ENCODE measurements at regions not wholly inside any gene's neighbourhood (a gene's known extent, or its start where the extent isn't known, plus 50 kb on each side); places are given as distances from the start of the nearest gene placed in this dataset.

- DNase-seq (ENCODE audit: low read depth, low spot score): no peak
Observed at GRCh38 chrX:39140581-39140980, 339.3 kb downstream of the MID1IP1 start.

GRCh38 chrX:39144323-39144722, 343.1 kb downstream of the MID1IP1 start:
- no peak for DNase-seq (ENCODE audit: low read depth, low spot score)

- DNase-seq (ENCODE audit: low read depth, low spot score): no peak
Observed at GRCh38 chrX:39144956-39145355, 343.7 kb downstream of the MID1IP1 start.

DNA sequence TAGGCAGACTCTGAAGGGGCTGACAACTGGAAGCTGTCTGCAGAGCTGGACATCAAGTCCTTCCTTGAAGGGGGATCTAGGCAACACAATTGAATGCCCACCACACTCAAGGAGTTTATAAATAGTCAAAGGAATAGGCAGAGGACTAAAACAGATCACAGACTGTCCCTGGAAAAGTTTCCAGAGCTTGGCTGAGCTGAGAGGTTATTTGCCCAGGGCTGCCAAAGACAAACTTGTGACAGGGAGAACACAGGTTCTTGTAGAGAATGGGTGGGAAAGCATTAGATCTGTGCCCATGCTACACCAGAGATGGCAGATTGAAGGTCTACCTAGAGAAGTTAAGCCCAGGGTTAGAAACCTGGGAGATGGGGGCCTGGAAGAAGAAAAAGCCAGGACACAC, 344.6 kb downstream of the MID1IP1 start:
- no peak for DNase-seq (ENCODE audit: low read depth, low spot score)

GRCh38 chrX:39149761-39150160, 348.5 kb downstream of the MID1IP1 start:
- no peak for DNase-seq (ENCODE audit: low read depth, low spot score)

GRCh38 chrX:39150220-39150619, 349.0 kb downstream of the MID1IP1 start:
- no peak for DNase-seq (ENCODE audit: low read depth, low spot score)

- DNase-seq (ENCODE audit: low read depth, low spot score): no peak
Observed at GRCh38 chrX:39150621-39151020, 349.4 kb downstream of the MID1IP1 start.

- DNase-seq (ENCODE audit: low read depth, low spot score): no peak
Observed at GRCh38 chrX:39152106-39152649, 350.9 kb downstream of the MID1IP1 start.

DNA sequence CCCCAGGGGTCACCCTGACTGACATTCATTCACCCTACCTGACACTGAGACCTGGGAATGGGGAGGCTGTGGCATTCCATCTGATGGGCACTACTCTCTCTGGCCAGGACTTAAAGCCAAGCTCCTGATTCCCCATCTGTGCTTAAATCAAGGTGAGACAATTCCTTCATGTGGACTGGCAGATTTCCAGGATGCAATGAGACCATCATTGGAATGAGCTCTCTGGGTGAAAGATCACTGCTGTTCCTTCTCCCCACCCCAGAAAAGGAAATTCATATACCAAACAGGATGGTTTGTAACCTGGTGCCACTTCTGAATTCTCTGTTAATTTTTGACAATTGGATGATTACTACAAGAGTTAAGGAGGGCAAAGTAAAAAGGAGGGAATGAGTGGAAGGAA, 354.8 kb downstream of the MID1IP1 start:
- DNase-seq (ENCODE audit: low read depth, low spot score): no peak

GRCh38 chrX:39157006-39157405, 355.7 kb downstream of the MID1IP1 start:
- DNase-seq (ENCODE audit: low read depth, low spot score): no peak

DNA sequence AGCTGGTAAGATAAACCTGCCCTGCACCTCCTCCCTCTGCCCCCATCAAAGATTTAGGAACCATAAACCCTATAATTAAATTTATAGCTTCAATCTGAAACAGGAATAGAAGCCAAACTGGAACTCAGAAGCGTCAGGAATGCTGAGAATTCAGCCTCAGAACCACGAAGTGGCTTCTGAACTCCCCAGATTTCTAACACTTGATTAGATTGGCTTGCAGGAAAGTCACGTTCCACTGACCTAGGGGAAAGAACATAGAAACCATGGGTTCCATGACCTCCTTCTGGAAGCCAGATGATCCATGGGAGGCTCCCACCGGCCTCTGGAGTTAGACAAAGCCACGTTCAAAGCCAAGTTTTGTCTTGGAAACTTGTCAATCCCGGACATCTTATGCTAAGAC, 356.5 kb downstream of the MID1IP1 start:
- no peak for DNase-seq (ENCODE audit: low read depth, low spot score)

GRCh38 chrX:39158801-39159657, 357.8 kb downstream of the MID1IP1 start:
- no peak for DNase-seq (ENCODE audit: low read depth, low spot score)

GRCh38 chrX:39159921-39160507, 358.8 kb downstream of the MID1IP1 start:
- DNase-seq (ENCODE audit: low read depth, low spot score): no peak

GRCh38 chrX:39161611-39162255, 360.5 kb downstream of the MID1IP1 start:
- DNase-seq (ENCODE audit: low read depth, low spot score): no peak

- DNase-seq (ENCODE audit: low read depth, low spot score): no peak
Observed at GRCh38 chrX:39162322-39162735, 361.1 kb downstream of the MID1IP1 start.

DNA sequence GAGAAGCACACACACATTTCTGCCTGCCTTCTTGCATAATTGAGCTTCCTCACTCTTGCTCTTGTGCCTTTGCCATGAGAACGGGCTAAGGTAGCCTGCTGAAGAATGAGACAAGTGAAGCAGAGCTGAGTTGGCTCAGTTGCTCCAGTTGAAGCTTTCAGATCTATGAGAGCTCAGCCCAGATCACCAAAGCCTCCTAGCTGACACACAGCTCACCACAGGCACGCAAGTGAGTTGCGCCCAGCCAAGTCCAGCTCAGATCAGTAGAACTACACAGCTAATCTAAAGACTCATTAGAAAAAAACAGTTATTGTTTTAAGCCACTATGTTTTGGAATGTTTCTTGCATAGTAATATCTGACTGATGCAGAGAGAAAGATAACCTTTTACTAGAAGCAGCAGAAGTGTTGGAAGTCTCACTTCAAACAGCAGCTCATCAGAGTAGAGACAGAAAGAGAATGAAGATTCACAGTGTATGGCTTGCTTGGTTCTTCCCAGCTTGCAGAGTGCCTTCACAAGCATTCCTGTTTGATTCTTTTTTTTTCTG, 362.4 kb downstream of the MID1IP1 start:
- DNase-seq (ENCODE audit: low read depth, low spot score): no peak

GRCh38 chrX:39164212-39164611, 363.0 kb downstream of the MID1IP1 start:
- DNase-seq (ENCODE audit: low read depth, low spot score): no peak

DNA sequence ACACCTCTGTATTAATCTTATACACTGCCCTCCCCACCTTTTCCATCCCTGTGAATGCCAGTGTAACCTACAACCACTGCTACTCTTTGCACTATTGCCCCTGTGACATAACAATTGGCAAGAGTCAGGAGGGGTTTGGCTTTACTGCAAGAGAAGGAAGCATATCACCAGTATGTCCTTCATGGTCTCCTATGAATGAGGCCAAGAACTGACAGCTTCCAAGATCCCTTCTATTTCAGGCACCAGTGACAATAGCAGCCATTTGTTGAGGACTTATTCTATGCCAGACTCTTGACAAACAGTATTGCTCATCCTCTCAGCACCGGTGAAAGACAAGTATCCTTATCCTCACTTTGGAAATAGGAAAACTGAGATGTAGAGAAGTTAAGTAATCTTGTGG, 363.9 kb downstream of the MID1IP1 start:
- DNase-seq (ENCODE audit: low read depth, low spot score): no peak

DNA sequence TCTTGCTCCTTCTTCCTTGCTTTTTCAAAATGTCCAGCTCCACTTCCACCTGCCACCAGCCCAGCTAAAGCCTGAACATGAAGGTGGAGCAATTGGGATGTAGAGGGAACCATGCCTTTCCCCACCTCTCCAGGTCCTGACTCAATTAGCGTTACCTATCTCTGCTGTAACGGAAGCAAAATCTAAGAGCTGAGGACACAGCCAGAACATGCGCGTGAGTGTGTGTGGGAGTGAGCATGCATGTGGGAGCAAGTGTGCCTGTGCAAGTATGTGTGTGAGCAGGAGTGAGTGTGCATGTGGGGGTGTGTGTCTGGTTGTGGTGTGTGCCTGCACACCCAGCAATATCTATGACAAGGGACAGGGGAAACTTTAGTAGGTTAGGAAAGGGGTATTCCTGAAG, 364.5 kb downstream of the MID1IP1 start:
- no peak for DNase-seq (ENCODE audit: low read depth, low spot score)

- DNase-seq (ENCODE audit: low read depth, low spot score): no peak
Observed at GRCh38 chrX:39167791-39168190, 366.5 kb downstream of the MID1IP1 start.

DNA sequence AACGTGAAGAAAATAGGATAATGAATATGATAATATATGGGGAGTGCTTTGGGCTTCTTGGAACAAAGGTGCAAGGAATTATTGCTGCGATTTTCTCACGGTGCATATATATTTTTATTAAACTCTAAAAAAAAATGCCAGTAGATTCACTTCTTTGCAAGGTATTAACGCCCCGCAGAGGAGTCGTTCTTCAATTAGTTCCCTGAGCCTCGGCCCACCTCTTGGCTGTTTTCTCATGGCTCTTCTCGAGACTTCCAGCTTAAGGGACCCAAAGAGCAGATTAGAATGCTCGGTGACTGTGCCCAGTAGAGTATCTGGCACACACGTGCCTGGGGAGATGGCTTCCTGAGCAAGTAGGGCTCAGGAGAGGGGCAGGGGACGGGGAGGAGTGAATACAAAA, 367.4 kb downstream of the MID1IP1 start:
- DNase-seq (ENCODE audit: low read depth, low spot score): no peak

- no peak for DNase-seq (ENCODE audit: low read depth, low spot score)
Observed at GRCh38 chrX:39169976-39170375, 368.7 kb downstream of the MID1IP1 start.

All from brain pericyte (primary cell).